PC-3 (cell line): ENCODE measurements at regions not wholly inside any gene's neighbourhood (a gene's known extent, or its start where the extent isn't known, plus 50 kb on each side); places are given as distances from the start of the nearest gene placed in this dataset.

Experiments
- CTCF ChIP-seq: fragments of 300-600 bp; sonication (generic); conservative IDR thresholded peaks from 2 replicates; pipeline ENCODE4 v1.5.1; 2017; ENCODE audit warnings: antibody characterized with exemption, low read depth, mild to moderate bottlenecking, low read length
- EZH2 ChIP-seq: fragments of 300-600 bp; sonication (generic); IDR thresholded peaks from one replicate; pipeline ENCODE4 v1.6.1; 2017; ENCODE audit warnings: antibody characterized with exemption, mild to moderate bottlenecking, low read length; ENCODE audit not compliant: unreplicated experiment

- TF ChIP-seq EZH2 (no peak), CTCF (no peak)
These were observed 247.1 kb downstream of the SPTSSA start for GRCh38 chr14:34214961-34215360.
